H1 (cell line): ENCODE measurements at regions not wholly inside any gene's neighbourhood (a gene's known extent, or its start where the extent isn't known, plus 50 kb on each side); places are given as distances from the start of the nearest gene placed in this dataset.

Source experiments
- CTCF ChIA-PET: fragments of 300-600 bp; sonication (Branson Sonifier 250); formaldehyde crosslinking; loops from one replicate; lab custom pipeline; 2021; ENCODE audit not compliant: partially characterized antibody; lab: Charles Lee
- POLR2A ChIA-PET: fragments of 300-600 bp; sonication (Branson Sonifier 250); formaldehyde crosslinking; loops from one replicate; lab custom pipeline; 2021; ENCODE audit warnings: inconsistent platforms; ENCODE audit not compliant: partially characterized antibody; lab: Charles Lee
- DNase-seq, 2 experiments: peaks; one replicate each; pipeline versions ENCODE4 v3.0.0 to v3.0.0-alpha.2; 2010 to 2022; ENCODE audit warnings: low spot score in 2 of 2, low read depth in 1 of 2, mixed read lengths in 1 of 2
- FAIRE-seq: peaks from 2 replicates; lab custom pipeline; 2011; peaks lifted over from hg19 to GRCh38; lab: Jason Lieb, UNC
- H2AFZ ChIP-seq: 2 replicates; pipeline ENCODE4 v1.8.1; 2012; ENCODE audit warnings: low read length, inconsistent platforms
- H2AK5ac ChIP-seq: 2 replicates; pipeline ENCODE4 v1.6.1; 2013; ENCODE audit warnings: low read depth, low read length
- H2BK120ac ChIP-seq: replicated peaks from 2 replicates; pipeline ENCODE3; 2013; ENCODE audit warnings: low read depth, low read length, inconsistent platforms
- H2BK12ac ChIP-seq: 2 replicates; pipeline ENCODE4 v1.6.1; 2013; ENCODE audit warnings: low read depth, low read length
- H2BK15ac ChIP-seq: 2 replicates; pipeline ENCODE4 v1.6.1; 2013; ENCODE audit warnings: low read length
- H2BK20ac ChIP-seq: 2 replicates; pipeline ENCODE4 v1.6.1; 2013; ENCODE audit warnings: low read length
- H2BK5ac ChIP-seq: 2 replicates; pipeline ENCODE4 v1.6.1; 2013; ENCODE audit warnings: low read depth, low read length
- H3K14ac ChIP-seq: 2 replicates; pipeline ENCODE4 v1.6.1; 2013; ENCODE audit warnings: inconsistent platforms; ENCODE audit not compliant: insufficient read length
- H3K18ac ChIP-seq: 2 replicates; pipeline ENCODE4 v1.6.1; 2013; ENCODE audit warnings: low read length; ENCODE audit errors: extremely low read depth
- H3K23ac ChIP-seq: 2 replicates; pipeline ENCODE4 v1.6.1; 2013; ENCODE audit warnings: inconsistent platforms; ENCODE audit not compliant: insufficient read length
- H3K23me2 ChIP-seq: 2 replicates; pipeline ENCODE4 v1.6.1; 2013; ENCODE audit warnings: low read depth, low read length
- H3K27ac ChIP-seq: 2 replicates; pipeline ENCODE4 v1.6.1; 2011; ENCODE audit warnings: low read depth, low read length, inconsistent platforms
- H3K27me3 ChIP-seq, 4 experiments: replicated peaks in 1 of 4; 1 replicate in 1 of 4; 2 replicates in 3 of 4; pipeline versions ENCODE4 v1.6.1 to v1.8.1; 2011 to 2013; ENCODE audit warnings: low read length in 3 of 4, mild to moderate bottlenecking in 3 of 4, inconsistent platforms in 2 of 4, mixed read lengths in 2 of 4, moderate library complexity in 1 of 4; ENCODE audit not compliant: control insufficient read depth in 3 of 4, insufficient read depth in 3 of 4; ENCODE audit errors: extremely low read depth in 1 of 4
- H3K36me3 ChIP-seq, 4 experiments: 2 replicates each; pipeline versions ENCODE4 v1.6.1 to v1.8.1; 2011 to 2013; ENCODE audit warnings: mild to moderate bottlenecking in 4 of 4, low read length in 3 of 4, moderate library complexity in 2 of 4, control low read depth in 1 of 4, inconsistent platforms in 1 of 4; ENCODE audit not compliant: insufficient read depth in 4 of 4, control insufficient read depth in 2 of 4
- H3K4ac ChIP-seq: replicated peaks from 2 replicates; pipeline ENCODE3; 2013; ENCODE audit warnings: low read length, low read depth, mixed read lengths, inconsistent platforms; ENCODE audit not compliant: insufficient read length
- H3K4me1 ChIP-seq, 4 experiments: replicated peaks in 1 of 4; 1 replicate in 1 of 4; 2 replicates in 3 of 4; pipeline versions ENCODE4 v1.6.1 to v1.8.1; 2011 to 2013; ENCODE audit warnings: low read length in 3 of 4, inconsistent platforms in 2 of 4, mixed read lengths in 1 of 4; ENCODE audit not compliant: insufficient read depth in 4 of 4, control insufficient read depth in 3 of 4
- H3K4me2 ChIP-seq, 2 experiments: 2 replicates each; pipeline versions ENCODE4 v1.6.1 to v1.8.1; 2011 to 2013; ENCODE audit warnings: low read depth in 2 of 2, low read length in 2 of 2, control low read depth in 1 of 2, inconsistent platforms in 1 of 2, mild to moderate bottlenecking in 1 of 2; ENCODE audit not compliant: insufficient read depth in 1 of 2
- H3K4me3 ChIP-seq, 4 experiments: fragments of 200-600, 300-600 bp in 1 of 4; sonication (generic), shearing (Covaris generic), sonication (Bioruptor Twin) in 1 of 4; 2 replicates each; pipeline versions ENCODE4 v1.5.1 to v1.8.1; 2011 to 2016; ENCODE audit warnings: low read length in 4 of 4, low read depth in 3 of 4, control low read depth in 2 of 4, inconsistent platforms in 2 of 4, mild to moderate bottlenecking in 2 of 4, mixed read lengths in 1 of 4, moderate library complexity in 1 of 4; ENCODE audit not compliant: insufficient read depth in 2 of 4; ENCODE audit errors: extremely low read depth in 1 of 4
- H3K56ac ChIP-seq: replicated peaks from 2 replicates; pipeline ENCODE3; 2013; ENCODE audit warnings: low read depth, mild to moderate bottlenecking, mixed read lengths, low read length, inconsistent platforms; ENCODE audit not compliant: insufficient read length
- H3K79me1 ChIP-seq: 2 replicates; pipeline ENCODE4 v1.6.1; 2013; ENCODE audit warnings: low read depth, low read length, control low read depth
- H3K79me2 ChIP-seq, 2 experiments: 2 replicates each; pipeline versions ENCODE4 v1.6.1 to v1.8.1; 2012 to 2013; ENCODE audit warnings: low read length in 2 of 2, mild to moderate bottlenecking in 2 of 2, inconsistent platforms in 1 of 2; ENCODE audit not compliant: insufficient read depth in 2 of 2, control insufficient read depth in 1 of 2
- H3K9ac ChIP-seq, 4 experiments: replicated peaks in 1 of 4; 1 replicate in 1 of 4; 2 replicates in 3 of 4; pipeline versions ENCODE4 v1.6.1 to v1.8.1; 2011 to 2013; ENCODE audit warnings: low read depth in 3 of 4, low read length in 3 of 4, control low read depth in 2 of 4, mild to moderate bottlenecking in 2 of 4, moderate library complexity in 2 of 4, inconsistent platforms in 1 of 4; ENCODE audit errors: extremely low read depth in 1 of 4
- H3K9me3 ChIP-seq, 2 experiments: 2 replicates each; pipeline versions ENCODE4 v1.6.1 to v1.8.1; 2012 to 2013; ENCODE audit warnings: mild to moderate bottlenecking in 2 of 2, moderate library complexity in 2 of 2, control low read depth in 1 of 2, inconsistent platforms in 1 of 2, low read depth in 1 of 2, low read length in 1 of 2, mixed read lengths in 1 of 2; ENCODE audit not compliant: insufficient read depth in 2 of 2
- H4K20me1 ChIP-seq, 2 experiments: replicated peaks in 1 of 2; 2 replicates each; pipeline versions ENCODE3 to v1.8.1; 2011 to 2013; ENCODE audit warnings: inconsistent platforms in 2 of 2, low read length in 2 of 2, mild to moderate bottlenecking in 1 of 2; ENCODE audit not compliant: insufficient read depth in 2 of 2, control insufficient read depth in 1 of 2
- H4K5ac ChIP-seq: 2 replicates; pipeline ENCODE4 v1.6.1; 2013; ENCODE audit warnings: low read length, low read depth, mixed read lengths, inconsistent platforms; ENCODE audit not compliant: insufficient read length
- H4K8ac ChIP-seq: 2 replicates; pipeline ENCODE4 v1.8.0; 2013; ENCODE audit warnings: mild to moderate bottlenecking, moderate library complexity, low read length, inconsistent platforms; ENCODE audit not compliant: insufficient read depth; ENCODE audit errors: extremely low read depth
- H4K91ac ChIP-seq: replicated peaks from 2 replicates; pipeline ENCODE3; 2013; ENCODE audit warnings: low read length, mixed read lengths, inconsistent platforms; ENCODE audit not compliant: insufficient read length
- ASH2L ChIP-seq: fragments of 200-600, 300-600 bp; sonication (generic); IDR thresholded peaks from one replicate; pipeline ENCODE4 v1.7.1; 2017; ENCODE audit warnings: low read length
- ATF2 ChIP-seq: IDR thresholded peaks from 2 replicates; pipeline ENCODE4 v1.6.1; 2012; ENCODE audit warnings: low read length, inconsistent platforms
- BACH1 ChIP-seq: IDR thresholded peaks from 2 replicates; pipeline ENCODE4 v1.6.1; 2012; ENCODE audit warnings: low read length, improper control_type of control experiment
- CBX5 ChIP-seq: fragments of 300-800, 300-1000 bp; sonication (generic); IDR thresholded peaks from 2 replicates; pipeline ENCODE4 v1.7.1; 2016; ENCODE audit warnings: antibody characterized with exemption, low read length, low read depth
- CEBPB ChIP-seq: IDR thresholded peaks from 2 replicates; pipeline ENCODE4 v1.6.1; 2012; ENCODE audit warnings: low read depth, low read length
- KDM1A ChIP-seq: fragments of 200-600, 300-600 bp; sonication (generic); IDR thresholded peaks from 2 replicates; pipeline ENCODE4 v1.7.1; 2016; ENCODE audit warnings: mild to moderate bottlenecking, low read length, borderline replicate concordance
- KDM5A ChIP-seq: fragments of 200-600 bp; IDR thresholded peaks from 2 replicates; pipeline ENCODE4 v1.7.1; 2012; ENCODE audit warnings: mild to moderate bottlenecking, low read length, inconsistent platforms, mixed read lengths
- MAX ChIP-seq: IDR thresholded peaks from 2 replicates; pipeline ENCODE4 v1.6.1; 2012; ENCODE audit warnings: inconsistent platforms
- POLR2A ChIP-seq, 2 experiments: IDR thresholded peaks; 1 replicate in 1 of 2; 2 replicates in 1 of 2; pipeline ENCODE4 v1.6.1; 2011; ENCODE audit warnings: low read depth in 2 of 2, low read length in 2 of 2, mild to moderate bottlenecking in 2 of 2; ENCODE audit errors: control extremely low read depth in 1 of 2
- POU5F1 ChIP-seq: IDR thresholded peaks from 2 replicates; pipeline ENCODE4 v1.6.1; 2011; ENCODE audit warnings: low read depth, mild to moderate bottlenecking, low read length, moderate library complexity
- RFX5 ChIP-seq: IDR thresholded peaks from 2 replicates; pipeline ENCODE4 v1.6.1; 2011; ENCODE audit warnings: low read depth, low read length, improper control_type of control experiment, borderline replicate concordance
- SP4 ChIP-seq: IDR thresholded peaks from 2 replicates; pipeline ENCODE4 v1.6.1; 2012; ENCODE audit warnings: low read length, inconsistent platforms
- TF ChIP-seq, protein P1 (sequence below): IDR thresholded peaks from 2 replicates; pipeline ENCODE4 v1.6.1; 2011; ENCODE audit warnings: low read length, improper control_type of control experiment
- TF ChIP-seq, protein P2 (sequence below): IDR thresholded peaks from 2 replicates; pipeline ENCODE4 v1.6.1; 2011; ENCODE audit warnings: low read depth, mild to moderate bottlenecking, low read length; ENCODE audit not compliant: insufficient read depth

- H2BK120ac ChIP-seq = no peak overlapping the region
- H2AK5ac ChIP-seq = no peak overlapping the region
- H3K36me3 ChIP-seq = no peaks in the 10 kb centered on the region
- H2BK12ac ChIP-seq = no peak overlapping the region
- ChIA-PET POLR2A (no interaction called here), CTCF (interaction anchor here (1.0 kb wide), 1 partner anchor 367 kb away, joined by 3 read pairs; no protein-coding TSS in a partner anchor)
- H2AFZ ChIP-seq = no peak overlapping the region
- no peak overlapping the region for H3K18ac ChIP-seq
- no peak overlapping the region for H2BK20ac ChIP-seq
- H3K27me3 ChIP-seq = no peaks in the 10 kb centered on the region
- no peak for FAIRE-seq
- H3K79me1 ChIP-seq = no peaks in the 10 kb centered on the region
- no peak overlapping the region for H3K56ac ChIP-seq
- no peak overlapping the region for H3K4ac ChIP-seq
- no peak overlapping the region for H3K23ac ChIP-seq
- no peaks in the 10 kb centered on the region for H4K20me1 ChIP-seq
- no peak overlapping the region for H3K14ac ChIP-seq
- H3K4me3 ChIP-seq = no peak overlapping the region
- no peak overlapping the region for H3K4me2 ChIP-seq
- DNase-seq = no peak
- H4K8ac ChIP-seq = no peak overlapping the region
- H3K79me2 ChIP-seq = no peaks in the 10 kb centered on the region
- H3K9ac ChIP-seq = no peak overlapping the region
- no peaks in the 10 kb centered on the region for H3K4me1 ChIP-seq
- H4K91ac ChIP-seq = no peak overlapping the region
- H3K23me2 ChIP-seq = no peaks in the 10 kb centered on the region
- H4K5ac ChIP-seq = no peak overlapping the region
- no peak overlapping the region for H3K27ac ChIP-seq
- H2BK15ac ChIP-seq = no peak overlapping the region
- H3K9me3 ChIP-seq = no peaks in the 10 kb centered on the region
- H2BK5ac ChIP-seq = no peak overlapping the region
- TF ChIP-seq POLR2A (IDR thresholded peaks at IDR 0.05; ENCODE audit: control extremely low read depth in 1 of 2, low read depth in 2 of 2, low read length in 2 of 2) (no peak), CBX5 (no peak), POU5F1 (no peak), ASH2L (no peak), ATF2 (no peak), BACH1 (no peak), KDM1A (no peak), KDM5A (no peak), SP4 (no peak), CEBPB (no peak), MAX (no peak), RFX5 (no peak)
- TF ChIP-seq, protein P1, sequence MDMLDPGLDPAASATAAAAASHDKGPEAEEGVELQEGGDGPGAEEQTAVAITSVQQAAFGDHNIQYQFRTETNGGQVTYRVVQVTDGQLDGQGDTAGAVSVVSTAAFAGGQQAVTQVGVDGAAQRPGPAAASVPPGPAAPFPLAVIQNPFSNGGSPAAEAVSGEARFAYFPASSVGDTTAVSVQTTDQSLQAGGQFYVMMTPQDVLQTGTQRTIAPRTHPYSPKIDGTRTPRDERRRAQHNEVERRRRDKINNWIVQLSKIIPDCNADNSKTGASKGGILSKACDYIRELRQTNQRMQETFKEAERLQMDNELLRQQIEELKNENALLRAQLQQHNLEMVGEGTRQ = no peak
- TF ChIP-seq, protein P2, sequence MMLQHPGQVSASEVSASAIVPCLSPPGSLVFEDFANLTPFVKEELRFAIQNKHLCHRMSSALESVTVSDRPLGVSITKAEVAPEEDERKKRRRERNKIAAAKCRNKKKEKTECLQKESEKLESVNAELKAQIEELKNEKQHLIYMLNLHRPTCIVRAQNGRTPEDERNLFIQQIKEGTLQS = no peak
These were observed 118.2 kb upstream of the MPDZ start for GRCh38 chr9:13397661-13398060.
